IgD-negative memory B cell (primary cell): ENCODE measurements at regions not wholly inside any gene's neighbourhood (a gene's known extent, or its start where the extent isn't known, plus 50 kb on each side); places are given as distances from the start of the nearest gene placed in this dataset.

Experiments
- H3K27ac Mint-ChIP-seq, 3 donors: one replicate each; pipeline ENCODE4 v1.8.0; 2020 to 2022; ENCODE audit warnings: mild to moderate bottlenecking in 3 of 3, mixed read lengths in 3 of 3, moderate library complexity in 1 of 3
- H3K27me3 Mint-ChIP-seq: one replicate; pipeline ENCODE4 v1.8.0; 2021; ENCODE audit warnings: mixed read lengths
- H3K36me3 Mint-ChIP-seq: one replicate; pipeline ENCODE4 v1.8.0; 2020; ENCODE audit warnings: mild to moderate bottlenecking, mixed read lengths
- H3K4me1 Mint-ChIP-seq, 3 donors: one replicate each; pipeline ENCODE4 v1.8.0; 2020 to 2022; ENCODE audit warnings: mixed read lengths in 3 of 3, mild to moderate bottlenecking in 1 of 3
- H3K4me3 Mint-ChIP-seq, 4 donors: one replicate each; pipeline ENCODE4 v1.8.0; 2020 to 2022; ENCODE audit warnings: mild to moderate bottlenecking in 4 of 4, mixed read lengths in 4 of 4, moderate library complexity in 3 of 4
- H3K9me3 Mint-ChIP-seq, 3 donors: one replicate each; pipeline ENCODE4 v1.8.0; 2020 to 2021; ENCODE audit warnings: mixed read lengths in 3 of 3, mild to moderate bottlenecking in 1 of 3

DNA sequence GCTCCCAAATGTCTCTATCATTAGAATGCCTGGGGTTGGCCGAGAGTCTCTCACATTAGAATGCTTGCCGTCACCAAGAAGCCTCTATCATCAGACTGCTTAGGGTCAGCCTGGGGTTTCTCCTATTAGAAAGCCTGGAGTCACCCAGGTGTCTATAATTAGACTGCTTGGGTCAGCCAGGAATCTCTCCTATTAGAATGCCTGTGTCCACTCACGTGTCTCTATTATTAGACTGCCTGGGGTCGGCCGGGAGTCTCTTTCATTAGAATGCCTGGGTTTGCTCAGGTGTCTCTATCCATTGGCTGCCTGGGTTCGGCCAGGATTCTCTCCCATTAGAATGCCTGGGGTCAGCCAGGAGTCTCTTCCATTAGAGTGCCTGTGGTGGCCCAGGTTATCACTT is 1453.1 kb downstream of the UQCRFS1 start:
- H3K9me3 Mint-ChIP-seq = peaks cover 4 to 30% (median 18%) of the 10 kb centered on the region in 3 donors
- H3K4me3 Mint-ChIP-seq = no peak overlapping the region
- H3K36me3 Mint-ChIP-seq = no peaks in the 10 kb centered on the region
- no peaks in the 10 kb centered on the region for H3K27me3 Mint-ChIP-seq
- H3K27ac Mint-ChIP-seq = no peak overlapping the region
- no peaks in the 10 kb centered on the region for H3K4me1 Mint-ChIP-seq

DNA sequence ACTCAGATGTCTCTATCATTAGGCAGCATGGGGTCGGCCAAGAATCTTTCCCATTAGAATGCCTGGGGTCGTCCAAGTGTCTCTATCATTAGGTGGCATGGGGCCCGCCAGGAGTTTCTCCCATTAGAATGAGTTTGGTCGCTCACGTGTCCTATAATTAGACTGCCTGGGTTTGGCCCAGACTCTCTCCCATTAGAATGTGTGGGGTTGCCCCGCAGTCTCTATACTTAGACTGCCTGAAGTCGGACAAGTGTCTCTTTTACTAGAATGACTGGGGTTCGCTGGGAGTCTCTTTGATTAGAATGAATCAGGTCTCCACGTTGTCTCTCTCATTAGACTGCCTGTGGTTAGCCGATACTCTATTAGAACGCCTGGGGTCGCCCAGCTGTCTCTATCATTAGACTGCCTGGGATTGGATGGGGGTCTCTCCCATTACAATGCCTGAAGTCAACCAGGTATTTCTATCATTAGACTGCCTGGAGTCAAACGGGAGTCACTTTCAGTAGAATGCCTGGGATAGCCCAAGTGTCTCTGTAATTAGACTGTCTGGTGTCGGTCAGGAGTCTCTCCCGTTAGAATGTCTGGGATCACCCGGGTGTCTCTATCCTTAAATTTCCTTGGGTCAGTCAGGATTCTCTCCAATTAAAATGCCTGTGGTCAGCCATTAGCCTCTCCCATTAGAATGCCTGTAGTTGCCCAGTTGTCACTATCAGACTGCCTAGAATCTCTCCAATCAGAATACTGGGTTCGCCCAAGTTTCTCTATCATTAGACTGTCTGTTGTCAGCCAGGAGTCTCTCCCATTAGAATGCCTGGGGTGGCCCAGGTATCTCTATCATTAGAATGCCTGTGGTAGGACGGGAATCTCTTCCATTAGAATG is 1454.1 kb downstream of the UQCRFS1 start:
- H3K27ac Mint-ChIP-seq = peak overlapping the region in 1 of 3 donors; percentile 14
- H3K36me3 Mint-ChIP-seq = no peaks in the 10 kb centered on the region
- H3K27me3 Mint-ChIP-seq = no peaks in the 10 kb centered on the region
- H3K9me3 Mint-ChIP-seq = peaks cover 4 to 26% (median 12%) of the 10 kb centered on the region in 3 donors
- no peak overlapping the region for H3K4me3 Mint-ChIP-seq
- H3K4me1 Mint-ChIP-seq = no peaks in the 10 kb centered on the region

GRCh38 chr19:27754700-27755099 is 1458.3 kb downstream of the UQCRFS1 start:
- no peak overlapping the region for H3K4me3 Mint-ChIP-seq
- no peaks in the 10 kb centered on the region for H3K36me3 Mint-ChIP-seq
- H3K4me1 Mint-ChIP-seq = no peaks in the 10 kb centered on the region
- H3K27ac Mint-ChIP-seq = no peak overlapping the region
- H3K27me3 Mint-ChIP-seq = no peaks in the 10 kb centered on the region
- H3K9me3 Mint-ChIP-seq = peaks cover 2 to 6% (median 4%) of the 10 kb centered on the region in 3 donors

DNA sequence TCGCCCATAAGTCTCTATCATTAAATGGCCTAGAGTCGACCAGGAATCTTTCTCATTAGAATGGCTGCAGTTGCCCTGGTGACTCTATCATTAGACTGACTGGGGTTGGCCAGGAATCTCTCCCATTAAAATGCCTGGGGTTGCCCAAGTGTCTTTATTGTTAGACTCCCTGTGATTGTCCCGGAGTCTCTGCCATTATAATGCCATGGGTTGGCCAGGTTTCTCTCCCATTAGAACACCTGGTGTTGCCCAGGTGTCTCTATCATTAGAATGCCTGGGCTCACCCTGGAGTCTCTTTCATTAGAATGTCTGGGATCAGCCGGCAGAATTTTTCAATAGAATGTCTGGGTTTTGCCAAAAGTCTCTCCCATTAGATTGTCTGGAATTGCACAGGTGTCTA is 1459.3 kb downstream of the UQCRFS1 start:
- H3K27ac Mint-ChIP-seq = no peak overlapping the region
- no peaks in the 10 kb centered on the region for H3K4me1 Mint-ChIP-seq
- H3K9me3 Mint-ChIP-seq = peaks cover 0 to 6% (median 2%) of the 10 kb centered on the region in 3 donors
- no peaks in the 10 kb centered on the region for H3K27me3 Mint-ChIP-seq
- H3K4me3 Mint-ChIP-seq = no peak overlapping the region
- no peaks in the 10 kb centered on the region for H3K36me3 Mint-ChIP-seq

GRCh38 chr19:27752530-27753184 is 1460.3 kb downstream of the UQCRFS1 start:
- H3K36me3 Mint-ChIP-seq = no peaks in the 10 kb centered on the region
- peaks cover 0 to 7% (median 5%) of the 10 kb centered on the region in 3 donors for H3K9me3 Mint-ChIP-seq

DNA sequence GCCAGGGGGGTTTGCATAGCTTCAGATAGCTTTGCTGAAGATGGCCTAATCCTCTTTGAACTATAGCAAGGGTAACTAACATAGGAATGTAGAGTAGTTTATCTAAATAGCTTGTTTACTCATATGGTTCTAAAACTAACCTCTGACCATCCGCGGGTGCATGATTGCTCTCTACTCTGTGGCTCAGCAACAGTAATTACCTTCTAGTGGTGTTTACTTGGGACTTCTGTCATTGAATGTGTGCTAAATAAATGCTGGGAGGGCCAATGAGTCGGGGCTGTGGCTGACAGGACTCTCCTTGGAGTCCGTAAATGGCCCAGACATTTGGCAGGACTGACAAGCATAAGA is 1461.9 kb downstream of the UQCRFS1 start:
- peaks cover 0 to 7% (median 5%) of the 10 kb centered on the region in 3 donors for H3K9me3 Mint-ChIP-seq
- no peaks in the 10 kb centered on the region for H3K27me3 Mint-ChIP-seq
- H3K4me3 Mint-ChIP-seq = no peak overlapping the region
- no peak overlapping the region for H3K27ac Mint-ChIP-seq
- peaks cover 0 to 5% (median 2%) of the 10 kb centered on the region in 3 donors for H3K4me1 Mint-ChIP-seq
- H3K36me3 Mint-ChIP-seq = peaks cover 2% of the 10 kb centered on the region

More at GRCh38 chr19:27752530-27753184, 1460.3 kb downstream of the UQCRFS1 start:
- Mint-ChIP-seq H3K27ac (no peak overlapping the region), H3K4me1 (peaks cover 0 to under 1% (median 0%) of the 10 kb centered on the region in 3 donors), H3K27me3 (no peaks in the 10 kb centered on the region), H3K4me3 (no peak overlapping the region)

GRCh38 chr19:27750391-27751043 is 1462.4 kb downstream of the UQCRFS1 start:
- Mint-ChIP-seq H3K27me3 (no peaks in the 10 kb centered on the region), H3K4me1 (peaks cover 0 to 5% (median 2%) of the 10 kb centered on the region in 3 donors), H3K36me3 (peaks cover 3% of the 10 kb centered on the region), H3K27ac (no peak overlapping the region), H3K9me3 (peaks cover 0 to 7% (median 5%) of the 10 kb centered on the region in 3 donors), H3K4me3 (no peak overlapping the region)

DNA sequence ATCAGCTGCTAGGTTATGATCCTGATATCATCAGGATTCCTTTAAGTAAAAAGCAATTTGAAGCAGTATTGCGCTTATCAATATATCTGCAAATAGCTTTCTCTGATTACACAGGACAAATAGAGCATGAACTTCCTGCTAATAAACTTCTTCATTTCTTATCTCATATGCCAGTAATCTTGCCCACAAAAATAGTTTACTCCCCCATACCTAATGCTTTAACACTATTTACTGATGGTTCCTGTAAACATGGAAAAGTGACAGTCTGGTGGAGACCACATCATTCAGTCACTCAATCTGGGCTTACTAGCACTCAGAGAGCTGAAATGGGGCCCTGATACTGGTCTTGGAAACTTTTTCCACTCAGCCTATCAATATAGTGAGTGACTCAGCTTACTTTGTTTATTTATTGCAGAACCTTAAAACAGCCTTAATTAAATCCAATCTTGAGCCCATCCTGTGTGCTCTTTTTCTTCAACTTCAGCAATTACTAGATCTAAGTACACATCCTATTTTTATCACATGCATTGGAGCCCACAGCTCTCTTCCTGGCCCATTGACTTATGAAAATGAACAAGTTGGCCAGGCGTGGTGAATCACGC is 1464.3 kb downstream of the UQCRFS1 start:
- H3K9me3 Mint-ChIP-seq = peaks cover 4 to 7% (median 5%) of the 10 kb centered on the region in 3 donors
- H3K4me1 Mint-ChIP-seq = peaks cover 0 to 5% (median 2%) of the 10 kb centered on the region in 3 donors
- H3K27me3 Mint-ChIP-seq = no peaks in the 10 kb centered on the region
- peaks cover 10% of the 10 kb centered on the region for H3K36me3 Mint-ChIP-seq
- H3K4me3 Mint-ChIP-seq = no peak overlapping the region
- H3K27ac Mint-ChIP-seq = no peak overlapping the region

DNA sequence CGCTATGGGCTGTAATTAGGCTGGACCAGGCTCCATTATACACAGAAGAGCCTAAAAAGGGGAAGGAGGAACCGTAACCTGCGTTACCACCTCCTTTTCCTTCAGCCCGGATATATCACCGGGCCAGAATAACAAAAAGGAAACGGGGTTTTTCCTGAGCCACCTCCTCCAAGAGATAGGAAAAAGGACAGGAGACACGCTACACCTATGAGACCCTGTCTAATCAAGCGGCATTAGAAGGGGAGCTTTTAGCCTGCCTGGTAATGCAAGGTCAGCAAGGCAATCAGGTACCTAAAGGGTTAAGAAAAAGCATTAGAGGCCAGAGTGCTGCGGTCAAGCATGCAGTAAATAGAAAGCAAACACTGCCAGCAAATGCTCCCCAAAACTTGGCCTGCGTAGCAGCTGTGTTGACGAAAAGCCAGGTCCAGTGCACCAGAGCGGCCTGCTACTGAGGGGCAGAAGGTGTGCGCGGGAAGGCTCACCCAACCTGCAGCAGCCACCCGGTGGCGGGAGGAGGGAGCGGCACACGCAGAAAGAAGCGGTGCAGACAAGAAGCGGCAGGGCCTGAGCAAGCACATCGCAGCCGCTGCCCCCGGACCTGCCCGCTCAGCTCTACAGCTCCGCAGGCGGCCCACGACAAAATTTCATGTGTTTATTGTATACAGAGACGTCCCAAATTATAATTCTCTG is 1466.1 kb downstream of the UQCRFS1 start:
- Mint-ChIP-seq H3K9me3 (peaks cover 6 to 11% (median 7%) of the 10 kb centered on the region in 3 donors), H3K36me3 (peaks cover 14% of the 10 kb centered on the region), H3K4me3 (peak overlapping the region in 2 of 4 donors; percentile 46 to 51), H3K4me1 (peaks cover 0 to 5% (median 2%) of the 10 kb centered on the region in 3 donors), H3K27me3 (no peaks in the 10 kb centered on the region), H3K27ac (no peak overlapping the region)

- Mint-ChIP-seq H3K27me3 (no peaks in the 10 kb centered on the region), H3K27ac (no peak overlapping the region), H3K4me1 (peaks cover 0 to 5% (median 2%) of the 10 kb centered on the region in 3 donors), H3K36me3 (peaks cover 16% of the 10 kb centered on the region), H3K4me3 (no peak overlapping the region), H3K9me3 (peaks cover 6 to 16% (median 7%) of the 10 kb centered on the region in 3 donors)
These were observed 1466.9 kb downstream of the UQCRFS1 start for GRCh38 chr19:27745978-27746542.

- H3K9me3 Mint-ChIP-seq = peaks cover 6 to 17% (median 7%) of the 10 kb centered on the region in 3 donors
- peaks cover 0 to 5% (median 2%) of the 10 kb centered on the region in 3 donors for H3K4me1 Mint-ChIP-seq
- no peaks in the 10 kb centered on the region for H3K27me3 Mint-ChIP-seq
- peaks cover 20% of the 10 kb centered on the region for H3K36me3 Mint-ChIP-seq
- peak overlapping the region in 1 of 3 donors; percentile 68 for H3K27ac Mint-ChIP-seq
- H3K4me3 Mint-ChIP-seq = no peak overlapping the region
These were observed 1467.8 kb downstream of the UQCRFS1 start for GRCh38 chr19:27744926-27745768.

- H3K27me3 Mint-ChIP-seq = no peaks in the 10 kb centered on the region
- H3K9me3 Mint-ChIP-seq = peaks cover 3 to 23% (median 8%) of the 10 kb centered on the region in 3 donors
- H3K4me3 Mint-ChIP-seq = no peak overlapping the region
- H3K27ac Mint-ChIP-seq = no peak overlapping the region
- H3K36me3 Mint-ChIP-seq = peaks cover 36% of the 10 kb centered on the region
- H3K4me1 Mint-ChIP-seq = peaks cover 0 to 2% (median 0%) of the 10 kb centered on the region in 3 donors
These were observed 1470.9 kb downstream of the UQCRFS1 start for GRCh38 chr19:27742041-27742440.

GRCh38 chr19:27741236-27741635 is 1471.7 kb downstream of the UQCRFS1 start:
- H3K4me3 Mint-ChIP-seq = no peak overlapping the region
- H3K27ac Mint-ChIP-seq = no peak overlapping the region
- peaks cover 43% of the 10 kb centered on the region for H3K36me3 Mint-ChIP-seq
- peaks cover 0 to 2% (median 0%) of the 10 kb centered on the region in 3 donors for H3K4me1 Mint-ChIP-seq
- H3K27me3 Mint-ChIP-seq = no peaks in the 10 kb centered on the region
- H3K9me3 Mint-ChIP-seq = peaks cover 3 to 23% (median 8%) of the 10 kb centered on the region in 3 donors
